Endodermal cell (in vitro differentiated cells): ENCODE measurements at regions not wholly inside any gene's neighbourhood (a gene's known extent, or its start where the extent isn't known, plus 50 kb on each side); places are given as distances from the start of the nearest gene placed in this dataset.

ENCODE experiments used
- DNase-seq: peaks from one replicate; pipeline ENCODE4 v3.0.0-alpha.2; 2017
- H3K27ac ChIP-seq: 2 replicates; pipeline ENCODE4 v1.5.1; 2013; ENCODE audit warnings: mild to moderate bottlenecking, low read depth, low read length, moderate library complexity
- H3K27me3 ChIP-seq: 2 replicates; pipeline ENCODE4 v1.6.1; 2013; ENCODE audit warnings: mild to moderate bottlenecking, low read length, moderate library complexity; ENCODE audit not compliant: insufficient read depth, control insufficient read depth, poor library complexity, severe bottlenecking
- H3K36me3 ChIP-seq: 2 replicates; pipeline ENCODE4 v1.7.0; 2013; ENCODE audit warnings: mild to moderate bottlenecking, low read length, moderate library complexity; ENCODE audit not compliant: control insufficient read depth, insufficient read depth
- H3K4me1 ChIP-seq: one replicate; pipeline ENCODE4 v1.7.0; 2013; ENCODE audit warnings: low read length; ENCODE audit not compliant: control insufficient read depth, insufficient read depth
- H3K4me3 ChIP-seq: 2 replicates; pipeline ENCODE4 v1.5.1; 2013; ENCODE audit warnings: mild to moderate bottlenecking, low read length, moderate library complexity
- H3K9ac ChIP-seq: 2 replicates; pipeline ENCODE4 v1.6.1; 2013; ENCODE audit warnings: mild to moderate bottlenecking, low read length, moderate library complexity; ENCODE audit not compliant: poor library complexity, severe bottlenecking; ENCODE audit errors: extremely low read depth
- H3K9me3 ChIP-seq: 2 replicates; pipeline ENCODE4 v1.6.1; 2013; ENCODE audit warnings: mild to moderate bottlenecking, low read length, moderate library complexity; ENCODE audit not compliant: control insufficient read depth
- H3K27ac Mint-ChIP-seq: 2 replicates; pipeline ENCODE4 v1.8.0; 2020; ENCODE audit warnings: mixed read lengths
- H3K27me3 Mint-ChIP-seq: 2 replicates; pipeline ENCODE4 v1.8.0; 2021; ENCODE audit warnings: mild to moderate bottlenecking, mixed read lengths; ENCODE audit not compliant: insufficient read depth
- H3K36me3 Mint-ChIP-seq: 2 replicates; pipeline ENCODE4 v1.8.0; 2020; ENCODE audit warnings: low read depth, mixed read lengths
- H3K4me1 Mint-ChIP-seq: 2 replicates; pipeline ENCODE4 v1.8.0; 2020; ENCODE audit warnings: mixed read lengths
- H3K4me3 Mint-ChIP-seq: 2 replicates; pipeline ENCODE4 v1.8.0; 2020; ENCODE audit warnings: mild to moderate bottlenecking, moderate library complexity, mixed read lengths
- H3K9me3 Mint-ChIP-seq: 2 replicates; pipeline ENCODE4 v1.8.0; 2020; ENCODE audit warnings: mild to moderate bottlenecking, mixed read lengths
- WGBS, 2 experiments: methylation state at CpG; one replicate each; pipeline versions ENCODE4 v1.1.5 to v1.1.7; 2013; ENCODE audit warnings: missing lambda C conversion rate in 2 of 2, mixed read lengths in 1 of 2; ENCODE audit not compliant: insufficient coverage in 1 of 2, insufficient read length in 1 of 2; 5-methylcytosine and 5-hydroxymethylcytosine counted together
- TF ChIP-seq, protein P1 (sequence below): fragments of 200-600 bp; sonication (generic); conservative IDR thresholded peaks from 2 replicates; pipeline ENCODE4 v1.5.0; 2021; ENCODE audit warnings: antibody characterized with exemption, mild to moderate bottlenecking

GRCh38 chr2:176637486-176638166 is 368.4 kb downstream of the MTX2 start:
- no peaks in the 10 kb centered on the region for H3K4me1 ChIP-seq
- H3K27ac ChIP-seq, result no peak overlapping the region
- H3K9me3 ChIP-seq, result no peaks in the 10 kb centered on the region
- H3K4me3 ChIP-seq, result peak overlapping the region; percentile 80
- H3K27me3 ChIP-seq, result peaks cover 82% of the 10 kb centered on the region
- Mint-ChIP-seq H3K36me3 (no peaks in the 10 kb centered on the region), H3K9me3 (no peaks in the 10 kb centered on the region), H3K27me3 (peaks cover 83% of the 10 kb centered on the region), H3K4me3 (peak overlapping the region; percentile 51), H3K27ac (no peak overlapping the region), H3K4me1 (peaks cover 2% of the 10 kb centered on the region)
- H3K36me3 ChIP-seq, result no peaks in the 10 kb centered on the region
- peak; percentile 80 for DNase-seq
- WGBS, 2 experiments, result 0 to 2% methylated on average over 19 to 74 of the region's 74 CpGs
- TF ChIP-seq, protein P1, sequence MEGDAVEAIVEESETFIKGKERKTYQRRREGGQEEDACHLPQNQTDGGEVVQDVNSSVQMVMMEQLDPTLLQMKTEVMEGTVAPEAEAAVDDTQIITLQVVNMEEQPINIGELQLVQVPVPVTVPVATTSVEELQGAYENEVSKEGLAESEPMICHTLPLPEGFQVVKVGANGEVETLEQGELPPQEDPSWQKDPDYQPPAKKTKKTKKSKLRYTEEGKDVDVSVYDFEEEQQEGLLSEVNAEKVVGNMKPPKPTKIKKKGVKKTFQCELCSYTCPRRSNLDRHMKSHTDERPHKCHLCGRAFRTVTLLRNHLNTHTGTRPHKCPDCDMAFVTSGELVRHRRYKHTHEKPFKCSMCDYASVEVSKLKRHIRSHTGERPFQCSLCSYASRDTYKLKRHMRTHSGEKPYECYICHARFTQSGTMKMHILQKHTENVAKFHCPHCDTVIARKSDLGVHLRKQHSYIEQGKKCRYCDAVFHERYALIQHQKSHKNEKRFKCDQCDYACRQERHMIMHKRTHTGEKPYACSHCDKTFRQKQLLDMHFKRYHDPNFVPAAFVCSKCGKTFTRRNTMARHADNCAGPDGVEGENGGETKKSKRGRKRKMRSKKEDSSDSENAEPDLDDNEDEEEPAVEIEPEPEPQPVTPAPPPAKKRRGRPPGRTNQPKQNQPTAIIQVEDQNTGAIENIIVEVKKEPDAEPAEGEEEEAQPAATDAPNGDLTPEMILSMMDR, result no peak
- peak overlapping the region; percentile 38 for H3K9ac ChIP-seq

DNA sequence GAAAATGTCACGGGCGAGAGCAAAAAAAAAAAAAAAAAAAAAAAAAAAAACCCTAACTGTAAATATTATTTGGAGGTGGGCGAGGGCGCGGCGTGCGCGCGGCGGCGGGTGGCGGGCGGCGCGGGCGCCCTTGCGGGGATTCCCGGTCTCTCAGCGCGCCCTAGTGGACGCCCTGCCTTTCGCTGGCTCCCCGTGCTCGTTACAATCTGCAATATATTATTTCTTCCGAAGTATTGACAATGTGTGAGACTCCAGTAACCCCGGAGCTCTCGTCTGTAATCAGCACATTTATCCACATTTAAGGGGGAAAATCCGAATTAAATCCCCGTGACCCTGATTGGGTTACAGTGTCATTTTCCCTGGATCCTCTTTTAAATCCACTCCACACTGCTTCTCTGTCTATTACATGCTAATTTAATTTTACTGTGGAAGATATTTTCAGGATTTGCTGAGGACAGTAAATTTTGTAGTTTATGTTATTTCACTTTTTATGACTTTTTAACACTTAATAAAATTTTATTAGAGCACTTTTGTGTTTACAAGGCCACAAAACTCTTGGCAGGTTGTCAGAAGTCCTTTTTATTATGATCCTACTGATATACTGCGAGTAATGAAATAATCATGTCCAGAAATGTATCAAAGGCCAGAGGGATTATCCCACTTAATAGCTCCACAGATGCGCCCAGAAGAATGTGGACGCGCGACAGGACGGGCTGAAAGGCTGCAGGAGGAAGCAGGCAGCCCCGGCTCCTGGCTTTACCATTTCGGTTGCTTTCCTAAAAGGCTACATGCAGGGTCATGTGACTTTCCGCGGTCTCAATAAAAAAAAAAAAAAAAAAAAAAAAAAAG is 369.1 kb downstream of the MTX2 start:
- H3K27ac ChIP-seq, result no peak overlapping the region
- no peaks in the 10 kb centered on the region for H3K9me3 ChIP-seq
- H3K4me1 ChIP-seq, result no peaks in the 10 kb centered on the region
- H3K27me3 Mint-ChIP-seq, result peaks cover 85% of the 10 kb centered on the region
- H3K4me3 ChIP-seq, result peak overlapping the region; percentile 80
- H3K4me1 Mint-ChIP-seq, result peaks cover 2% of the 10 kb centered on the region
- peak overlapping the region; percentile 38 for H3K9ac ChIP-seq
- no peaks in the 10 kb centered on the region for H3K9me3 Mint-ChIP-seq
- peak overlapping the region; percentile 51 for H3K4me3 Mint-ChIP-seq
- no peaks in the 10 kb centered on the region for H3K36me3 ChIP-seq
- TF ChIP-seq, protein P1, result peak; percentile 93
- WGBS, 2 experiments, result 17 to 67% methylated on average over 3 to 38 of the region's 39 CpGs
- DNase-seq, result peak; percentile 78
- no peaks in the 10 kb centered on the region for H3K36me3 Mint-ChIP-seq
- H3K27ac Mint-ChIP-seq, result no peak overlapping the region
- peaks cover 89% of the 10 kb centered on the region for H3K27me3 ChIP-seq

DNA sequence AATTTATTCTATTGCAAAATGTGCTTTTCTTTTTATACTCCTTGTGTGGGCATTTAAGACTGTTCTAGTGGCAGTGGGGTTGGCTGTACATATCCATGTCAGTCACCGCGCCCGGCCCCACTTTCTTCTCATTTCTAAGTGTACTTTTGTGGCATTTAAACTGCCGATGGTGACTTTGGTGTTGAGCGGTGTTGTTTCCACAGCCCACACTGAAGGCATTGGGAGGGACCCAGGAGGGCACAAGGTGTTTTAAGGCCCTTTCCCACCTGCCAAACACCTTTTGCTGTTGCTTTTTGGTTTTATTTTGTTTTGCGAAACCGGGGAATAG is 369.7 kb downstream of the MTX2 start:
- H3K27me3 Mint-ChIP-seq, result peaks cover 86% of the 10 kb centered on the region
- DNase-seq, result no peak
- TF ChIP-seq, protein P1, result no peak
- Histone ChIP-seq H3K9me3 (no peaks in the 10 kb centered on the region), H3K9ac (no peak overlapping the region), H3K27me3 (peaks cover 95% of the 10 kb centered on the region), H3K36me3 (no peaks in the 10 kb centered on the region), H3K4me3 (no peak overlapping the region), H3K27ac (no peak overlapping the region), H3K4me1 (no peaks in the 10 kb centered on the region)
- H3K4me3 Mint-ChIP-seq, result no peak overlapping the region
- peaks cover 2% of the 10 kb centered on the region for H3K4me1 Mint-ChIP-seq
- H3K9me3 Mint-ChIP-seq, result no peaks in the 10 kb centered on the region
- no peak overlapping the region for H3K27ac Mint-ChIP-seq
- 92 to 93% methylated on average over 2 to 7 of the region's 7 CpGs for WGBS, 2 experiments
- H3K36me3 Mint-ChIP-seq, result no peaks in the 10 kb centered on the region
